ENCODE measurements at regions not wholly inside any gene's neighbourhood (a gene's known extent, or its start where the extent isn't known, plus 50 kb on each side); places are given as distances from the start of the nearest gene placed in this dataset.

- CTCF ChIA-PET (ENCODE audit: partially characterized antibody): interaction anchor here (1.2 kb wide), 1 partner anchor 51 kb away, joined by 3 read pairs; no protein-coding TSS in a partner anchor
- H2BK20ac ChIP-seq (ENCODE audit: low read length): no peak overlapping the region
- no peak overlapping the region for H3K56ac ChIP-seq (replicated peaks; ENCODE audit: insufficient read length, low read depth, low read length)
- no peak overlapping the region for H4K5ac ChIP-seq (ENCODE audit: insufficient read length, low read depth, low read length)
- no peak overlapping the region for H3K4me2 ChIP-seq (ENCODE audit: insufficient read depth in 1 of 2, low read depth in 2 of 2, low read length in 2 of 2)
- no peaks in the 10 kb centered on the region for H4K20me1 ChIP-seq (replicated peaks in 1 of 2; ENCODE audit: control insufficient read depth in 1 of 2, insufficient read depth in 2 of 2, low read length in 2 of 2)
- POLR2A ChIA-PET (ENCODE audit: partially characterized antibody): no interaction called here
- H2BK120ac ChIP-seq (replicated peaks; ENCODE audit: low read depth, low read length): no peak overlapping the region
- no peak overlapping the region for H3K18ac ChIP-seq (ENCODE audit: extremely low read depth, low read length)
- no peak for FAIRE-seq
- H2BK12ac ChIP-seq (ENCODE audit: low read depth, low read length): no peak overlapping the region
- H3K79me2 ChIP-seq (ENCODE audit: control insufficient read depth in 1 of 2, insufficient read depth in 2 of 2, low read length in 2 of 2): no peaks in the 10 kb centered on the region
- H2BK5ac ChIP-seq (ENCODE audit: low read depth, low read length): no peak overlapping the region
- no peak overlapping the region for H4K8ac ChIP-seq (ENCODE audit: extremely low read depth, insufficient read depth, low read length)
- no peaks in the 10 kb centered on the region for H3K36me3 ChIP-seq (ENCODE audit: control insufficient read depth in 2 of 4, insufficient read depth in 4 of 4, low read length in 3 of 4)
- no peak overlapping the region for H3K27ac ChIP-seq (ENCODE audit: low read depth, low read length)
- H3K4me1 ChIP-seq (replicated peaks in 1 of 4; ENCODE audit: control insufficient read depth in 3 of 4, insufficient read depth in 4 of 4, low read length in 3 of 4): peaks cover 0 to 12% (median under 1%) of the 10 kb centered on the region in 4 experiments; a peak in 1 of 7 replicates
- H3K27me3 ChIP-seq (replicated peaks in 1 of 4; ENCODE audit: control insufficient read depth in 3 of 4, extremely low read depth in 1 of 4, insufficient read depth in 3 of 4, low read length in 3 of 4): no peaks in the 10 kb centered on the region
- no peak overlapping the region for H2AFZ ChIP-seq (ENCODE audit: low read length)
- H2AK5ac ChIP-seq (ENCODE audit: low read depth, low read length): no peak overlapping the region
- H3K23me2 ChIP-seq (ENCODE audit: low read depth, low read length): no peaks in the 10 kb centered on the region
- H3K9me3 ChIP-seq (ENCODE audit: insufficient read depth in 2 of 2, low read depth in 1 of 2, low read length in 1 of 2): no peaks in the 10 kb centered on the region
- no peak overlapping the region for H3K14ac ChIP-seq (ENCODE audit: insufficient read length)
- H4K91ac ChIP-seq (replicated peaks; ENCODE audit: insufficient read length, low read length): no peak overlapping the region
- no peak overlapping the region for H3K23ac ChIP-seq (ENCODE audit: insufficient read length)
- no peak overlapping the region for H2BK15ac ChIP-seq (ENCODE audit: low read length)
- H3K9ac ChIP-seq (replicated peaks in 1 of 4; ENCODE audit: extremely low read depth in 1 of 4, low read depth in 3 of 4, low read length in 3 of 4): no peak overlapping the region
- no peak overlapping the region for H3K4ac ChIP-seq (replicated peaks; ENCODE audit: insufficient read length, low read depth, low read length)
- no peaks in the 10 kb centered on the region for H3K79me1 ChIP-seq (ENCODE audit: low read depth, low read length)
- 100% methylated on average over 1 of the region's 1 CpG; no CpG with 5 or more reads in 1 of the 2 experiments for WGBS, 2 experiments (ENCODE audit: extremely low coverage in 1 of 2, insufficient coverage in 1 of 2, insufficient read length in 1 of 2, insufficient replicate concordance in 2 of 2, low coverage in 1 of 2, low lambda C conversion rate in 2 of 2, missing lambda C conversion rate in 1 of 2)
- no peak overlapping the region for H3K4me3 ChIP-seq (ENCODE audit: extremely low read depth in 1 of 4, insufficient read depth in 2 of 4, low read depth in 3 of 4, low read length in 4 of 4)
- DNase-seq (ENCODE audit: low read depth in 1 of 2, low spot score in 2 of 2): no peak
- TF ChIP-seq POU5F1 (IDR thresholded peaks at IDR 0.05; ENCODE audit: low read depth, low read length) (no peak), RAD21 (IDR thresholded peaks at IDR 0.05 in 1 of 2, conservative IDR thresholded peaks at IDR 0.05 in 1 of 2; ENCODE audit: low read depth in 2 of 2, low read length in 2 of 2) (no peak), CTCF (IDR thresholded peaks at IDR 0.05; ENCODE audit: control extremely low read depth in 1 of 3, insufficient read depth in 1 of 3, low read depth in 1 of 3, low read length in 3 of 3) (no peak), CHD1 (IDR thresholded peaks at IDR 0.05; ENCODE audit: low read depth, low read length) (no peak), TAF7 (optimal IDR thresholded peaks at IDR 0.05; ENCODE audit: borderline replicate concordance, low read depth, low read length) (no peak), BACH1 (IDR thresholded peaks at IDR 0.05; ENCODE audit: low read length) (no peak), SRF (IDR thresholded peaks at IDR 0.05; ENCODE audit: low read depth, low read length) (no peak)
Measured at GRCh38 chr9:7289773-7290172, 509.8 kb downstream of the DMAC1 start.

All from H1 (cell line).